Hindlimb muscle (tissue), 1 donor: ENCODE measurements at regions not wholly inside any gene's neighbourhood (a gene's known extent, or its start where the extent isn't known, plus 50 kb on each side); places are given as distances from the start of the nearest gene placed in this dataset.

Experiments
- DNase-seq: peaks from one replicate; pipeline ENCODE4 v3.0.0-alpha.2; 2013

- DNase-seq, result no peak
Observed at GRCh38 chr12:73361864-73362230, 1089.7 kb downstream of the TRHDE start.

GRCh38 chr12:73362666-73363065 is 1090.5 kb downstream of the TRHDE start:
- no peak for DNase-seq

DNA sequence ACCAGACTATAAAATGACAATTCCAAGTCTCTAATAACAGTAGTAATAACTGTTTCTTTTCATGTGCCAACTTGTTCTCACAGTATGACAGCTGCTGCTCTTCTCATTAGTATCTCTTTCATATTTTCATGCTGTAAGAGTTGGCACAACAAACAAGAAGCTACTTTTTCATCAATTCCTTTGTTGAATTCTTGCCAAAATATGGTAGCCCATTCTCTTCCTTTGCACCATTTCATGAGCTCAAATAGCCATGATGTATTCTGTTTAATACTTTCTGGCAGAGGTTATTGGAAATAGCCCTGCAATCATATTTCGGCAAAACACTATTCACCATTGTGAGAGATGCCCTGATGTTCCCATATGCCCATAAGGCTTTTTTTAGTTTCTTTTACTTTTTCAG is 1100.7 kb downstream of the TRHDE start:
- no peak for DNase-seq

- DNase-seq, result no peak
Observed at GRCh38 chr12:73374360-73374759, 1102.2 kb downstream of the TRHDE start.

DNA sequence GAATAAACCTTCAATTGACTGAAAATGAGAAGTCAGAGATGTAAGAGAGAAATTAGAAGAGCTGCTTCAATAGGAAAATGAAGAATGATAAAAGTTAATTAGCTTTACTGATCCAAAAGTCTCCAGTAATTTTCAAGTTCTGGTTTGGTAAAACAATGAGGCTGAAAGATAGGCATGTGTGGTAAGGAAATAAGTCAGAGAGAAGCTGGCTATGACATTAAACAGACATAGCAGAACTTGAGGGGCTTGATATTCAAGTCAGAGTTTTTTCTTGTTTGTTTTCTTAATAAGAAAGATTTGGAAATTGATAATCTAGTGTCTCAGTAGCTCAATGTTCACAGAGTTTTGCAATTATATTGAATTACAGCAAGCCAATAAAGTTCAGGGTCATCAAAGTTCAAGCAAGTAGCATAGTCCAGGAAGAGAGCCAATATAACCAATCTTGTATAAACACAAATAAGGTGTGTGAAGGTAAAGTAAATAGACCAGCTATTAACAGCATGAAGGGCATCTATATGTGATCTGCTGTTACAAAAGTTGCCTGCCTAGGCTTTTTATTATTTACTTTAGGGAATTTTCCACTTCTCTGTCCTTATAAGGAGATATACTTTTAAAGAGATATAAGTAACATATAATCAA is 1111.5 kb downstream of the TRHDE start:
- no peak for DNase-seq

- DNase-seq, result no peak
Observed at GRCh38 chr12:73384592-73384991, 1112.4 kb downstream of the TRHDE start.

GRCh38 chr12:73390261-73390660 is 1118.1 kb downstream of the TRHDE start:
- no peak for DNase-seq

DNA sequence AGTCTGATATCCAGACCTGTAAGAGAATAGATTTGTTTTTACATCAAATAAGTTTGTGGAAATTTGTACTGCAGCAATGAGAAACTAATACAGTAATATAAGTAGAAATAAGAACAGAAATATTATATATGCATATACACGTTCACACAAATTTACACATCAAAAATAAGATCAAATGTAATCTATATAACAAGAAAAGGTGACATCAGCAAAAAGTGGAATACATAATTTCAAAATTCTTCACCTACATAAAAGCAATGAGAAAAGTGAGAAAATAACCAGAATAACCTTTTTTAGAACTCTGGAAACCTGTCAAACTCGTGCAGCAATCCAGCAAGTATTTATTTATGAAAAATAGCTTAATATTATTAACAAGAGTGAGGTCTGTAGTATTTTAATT is 1124.6 kb upstream of the ATXN7L3B start:
- DNase-seq, result no peak

GRCh38 chr12:73413974-73414373 is 1123.7 kb upstream of the ATXN7L3B start:
- DNase-seq, result no peak

GRCh38 chr12:73414926-73415325 is 1122.7 kb upstream of the ATXN7L3B start:
- no peak for DNase-seq

GRCh38 chr12:73418541-73418940 is 1119.1 kb upstream of the ATXN7L3B start:
- no peak for DNase-seq

DNA sequence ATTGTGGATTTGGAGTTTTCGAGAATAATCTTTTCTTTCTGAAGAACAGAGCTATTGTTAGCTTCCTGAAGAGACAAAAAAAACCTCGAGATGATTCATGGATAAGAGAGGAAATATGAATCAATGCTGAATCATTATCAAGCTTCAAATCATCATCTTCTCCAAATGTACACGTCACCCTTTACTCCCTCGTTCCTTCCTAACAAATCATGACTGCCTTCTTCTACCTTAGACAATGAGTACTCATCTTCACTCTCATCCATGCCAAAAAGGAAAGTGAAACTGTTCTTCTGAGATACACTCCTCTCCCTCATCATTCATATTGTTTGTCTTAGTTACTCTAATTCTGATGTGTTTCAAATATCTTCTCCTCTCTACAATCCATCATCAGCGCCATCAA is 1115.8 kb upstream of the ATXN7L3B start:
- DNase-seq, result no peak

DNA sequence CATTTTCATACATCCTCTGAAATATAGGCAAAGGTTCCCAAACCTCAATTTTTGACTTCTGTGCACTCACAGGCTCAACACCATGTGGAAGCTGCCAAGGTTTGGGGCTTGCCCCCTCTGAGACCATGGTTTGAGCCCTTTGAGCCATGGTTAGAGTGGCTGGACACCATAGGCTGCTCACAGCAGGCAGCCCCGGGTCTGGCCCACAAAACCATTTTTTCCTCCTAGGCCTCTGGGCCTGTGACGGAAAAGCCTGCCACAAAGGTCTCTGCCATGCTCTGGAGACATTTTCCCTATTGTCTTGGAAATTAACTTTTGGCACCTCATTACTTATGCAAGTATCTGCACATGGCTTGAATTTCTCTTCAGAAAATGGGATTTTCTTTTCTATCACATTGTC is 1113.2 kb upstream of the ATXN7L3B start:
- DNase-seq, result no peak

DNA sequence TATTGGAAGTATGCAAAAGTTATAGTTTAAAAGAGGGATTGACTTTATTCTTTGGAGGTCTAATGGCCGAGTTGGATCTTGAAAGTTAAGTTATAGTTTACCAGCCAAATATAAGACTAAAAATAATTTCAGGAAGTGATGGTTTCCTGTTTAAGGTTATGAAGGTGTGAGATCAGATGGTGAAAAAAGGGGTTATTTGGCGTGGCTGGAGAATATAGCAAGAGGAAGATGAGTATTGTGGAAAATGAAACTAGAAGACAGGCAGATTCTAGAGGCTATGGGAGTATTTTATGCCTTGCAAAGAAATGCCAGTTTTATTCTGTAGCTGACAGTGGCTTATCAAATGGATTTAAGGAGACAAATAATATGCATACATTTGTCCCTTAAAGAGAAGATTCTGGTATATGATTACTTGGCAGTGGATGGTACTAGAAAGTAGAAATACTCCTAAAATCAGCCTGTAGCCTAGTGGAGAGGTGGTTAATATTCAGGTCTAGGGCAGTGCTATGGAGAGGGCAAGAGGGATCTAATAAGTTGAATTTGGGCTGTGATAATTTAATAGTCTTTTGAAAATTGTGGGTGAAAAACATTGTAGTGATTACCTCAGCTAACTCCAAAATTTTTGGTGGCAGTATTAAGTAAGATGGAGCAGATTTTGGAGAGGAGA is 1091.8 kb upstream of the ATXN7L3B start:
- DNase-seq, result no peak

- no peak for DNase-seq
Observed at GRCh38 chr12:73452672-73453469, 1084.8 kb upstream of the ATXN7L3B start.

DNA sequence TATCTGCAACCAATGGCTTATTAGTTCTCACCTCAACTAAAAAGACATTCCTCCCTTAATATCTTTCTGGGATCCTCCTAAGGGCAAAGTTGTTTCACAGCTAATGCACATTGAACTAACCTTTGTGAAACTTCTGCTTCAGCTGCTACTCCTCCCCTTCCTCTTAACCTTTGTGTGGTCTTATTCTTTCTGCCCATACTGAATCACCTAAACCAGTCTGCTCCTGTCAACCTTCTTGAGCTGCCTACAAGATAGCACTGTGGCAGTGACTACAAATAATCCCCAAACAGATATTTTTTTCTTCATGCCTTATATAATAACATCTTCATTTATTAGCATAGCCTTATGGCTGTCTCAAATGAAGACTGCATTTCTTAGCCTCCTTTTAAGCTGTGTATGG is 1077.4 kb upstream of the ATXN7L3B start:
- no peak for DNase-seq

DNA sequence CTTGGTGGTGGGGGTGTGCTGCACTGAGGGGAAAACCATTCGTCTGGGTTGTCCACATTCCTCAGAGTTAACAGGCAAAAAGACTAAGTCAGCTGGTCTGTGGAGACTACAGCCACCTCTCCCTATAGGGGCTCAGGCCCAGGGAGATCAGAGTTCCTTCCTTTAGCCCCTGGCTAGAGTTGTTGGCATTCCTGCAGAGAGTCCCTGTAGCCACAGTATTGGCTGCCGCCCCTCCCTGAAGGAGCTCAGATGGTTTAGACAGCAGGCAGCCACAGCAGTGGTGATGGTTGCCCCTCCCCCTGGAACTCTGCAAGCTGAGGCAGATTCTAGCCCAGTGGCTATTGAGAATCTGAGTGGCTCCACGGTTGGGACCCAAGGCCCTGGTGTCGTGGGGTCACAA is 1072.5 kb upstream of the ATXN7L3B start:
- DNase-seq, result no peak

DNA sequence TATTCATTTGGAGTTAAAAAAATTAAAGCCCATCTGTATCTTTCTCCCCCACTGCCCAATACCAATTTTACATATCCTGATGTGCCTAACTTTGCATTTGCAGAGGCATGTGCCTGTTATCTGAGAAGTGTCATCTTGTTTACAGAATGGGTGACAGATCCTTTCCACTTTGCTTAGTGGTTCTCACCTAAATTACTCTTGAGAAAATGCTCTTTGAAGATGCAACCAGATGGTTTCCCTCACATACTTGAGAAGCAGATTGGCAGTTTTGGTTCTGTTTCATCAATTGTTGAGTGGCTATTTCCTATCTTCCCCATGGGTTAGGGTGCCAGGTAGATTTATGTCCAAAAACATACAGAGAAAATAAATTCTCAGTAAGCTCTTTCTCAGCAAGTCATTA is 1051.4 kb upstream of the ATXN7L3B start:
- no peak for DNase-seq

DNA sequence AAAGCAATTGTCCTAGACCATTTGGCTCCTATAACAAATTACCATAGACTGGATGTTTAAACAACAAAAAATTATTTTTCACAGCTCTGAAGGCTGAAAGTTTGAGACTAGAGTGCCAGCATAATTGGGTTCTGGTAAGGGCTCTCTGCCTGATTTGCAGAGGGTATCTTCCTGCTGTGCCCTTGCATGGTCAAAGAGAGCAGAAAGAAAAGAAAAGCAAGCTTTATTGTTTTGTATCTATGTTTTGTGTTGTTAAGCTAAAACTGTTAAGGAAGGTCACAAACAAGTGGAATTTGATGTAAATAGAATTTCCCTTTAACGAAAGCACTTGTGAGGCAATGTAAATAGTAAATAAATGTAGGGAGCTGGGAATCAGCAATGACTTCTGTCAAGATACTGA is 1031.0 kb upstream of the ATXN7L3B start:
- DNase-seq, result no peak

GRCh38 chr12:73514672-73515071 is 1023.0 kb upstream of the ATXN7L3B start:
- no peak for DNase-seq

DNA sequence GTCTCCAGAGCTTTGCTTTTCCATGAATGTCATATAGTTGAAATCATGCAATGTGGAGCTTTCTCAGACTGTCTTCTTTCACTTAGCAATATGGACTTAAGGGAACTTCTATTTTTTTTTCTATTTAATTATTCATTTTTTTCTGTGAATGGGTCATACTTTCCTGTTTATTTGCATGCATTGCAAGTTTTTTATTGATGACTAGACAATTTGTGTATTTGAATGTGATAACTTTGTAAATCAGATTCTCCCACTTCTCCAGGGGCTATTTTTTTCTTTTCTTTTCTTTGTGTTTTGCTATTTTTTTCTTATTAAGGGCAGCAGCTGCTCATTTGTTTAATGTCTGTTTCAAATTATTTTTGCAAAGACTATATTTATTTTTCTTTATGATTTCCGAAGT is 1019.8 kb upstream of the ATXN7L3B start:
- DNase-seq, result no peak

DNA sequence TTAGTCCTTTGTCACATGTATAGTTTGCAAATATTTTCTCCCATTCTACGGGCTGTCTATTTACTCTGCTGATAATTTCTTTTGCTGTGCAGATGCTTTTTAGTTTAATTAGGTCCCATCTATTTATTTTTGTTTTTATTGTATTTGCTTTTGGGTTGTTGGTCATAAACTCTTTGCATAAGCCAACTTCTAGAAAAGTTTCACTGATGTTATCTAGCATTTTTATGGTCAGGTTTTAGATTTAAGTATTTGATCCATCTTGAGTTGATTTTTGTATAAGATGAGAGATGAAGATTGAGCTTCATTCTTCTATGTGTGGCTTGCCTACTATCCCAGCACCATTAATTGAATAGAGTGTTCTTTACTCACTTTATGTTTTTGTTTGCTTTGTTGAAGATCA is 1008.4 kb upstream of the ATXN7L3B start:
- no peak for DNase-seq

- no peak for DNase-seq
Observed at GRCh38 chr12:73529954-73530353, 1007.7 kb upstream of the ATXN7L3B start.

DNA sequence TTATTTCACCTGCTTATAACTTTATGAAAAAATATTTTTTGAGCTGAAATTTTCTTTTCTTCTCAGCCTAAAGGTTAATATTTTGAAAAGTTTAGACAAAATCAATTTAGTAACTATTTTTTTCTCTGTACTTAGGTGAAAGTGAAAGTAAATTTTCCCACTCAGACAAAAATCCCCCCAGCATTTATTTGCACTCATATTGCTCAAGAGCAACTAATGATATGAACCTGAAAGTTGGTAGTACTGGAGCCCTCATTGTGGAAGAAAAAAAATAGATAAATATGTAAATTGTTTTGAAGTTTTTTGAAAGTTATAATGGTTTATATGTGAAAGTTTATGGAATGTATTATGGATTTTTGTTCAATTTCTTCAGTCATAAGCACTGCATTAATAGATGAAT is 1005.9 kb upstream of the ATXN7L3B start:
- no peak for DNase-seq
